A549 (cell line): ENCODE measurements at regions not wholly inside any gene's neighbourhood (a gene's known extent, or its start where the extent isn't known, plus 50 kb on each side); places are given as distances from the start of the nearest gene placed in this dataset.

Experiments
- ATAC-seq, 2 experiments: fragments of 200-7000 bp in 1 of 2; fragments of >200 bp in 1 of 2; cut with Nextera tagmentation in 1 of 2; cut with Tn5 transposase in 1 of 2; 3 replicates each; pipeline versions ENCODE4 v1.8.0 to v1.9.1; 2018 to 2020; ENCODE audit warnings: mild to moderate bottlenecking in 1 of 2, moderate library complexity in 1 of 2
- CTCF ChIA-PET: fragments of 300-600 bp; sonication (Branson Sonifier 250); formaldehyde crosslinking; extraction: SDS; loops from one replicate; lab custom pipeline; 2021; ENCODE audit warnings: antibody characterized with exemption, inconsistent platforms; lab: Yijun Ruan, JAX
- POLR2A ChIA-PET: fragments of 350-600 bp; formaldehyde crosslinking; extraction: SDS; loops from one replicate; lab custom pipeline; 2021; ENCODE audit warnings: antibody characterized with exemption, inconsistent platforms; lab: Yijun Ruan, JAX
- DNase-seq, 2 experiments: peaks; one replicate each; pipeline versions ENCODE4 v3.0.0 to v3.0.0-alpha.2; 2011 to 2016; ENCODE audit warnings: low read depth in 1 of 2, low spot score in 1 of 2
- FAIRE-seq: peaks from 2 replicates; lab custom pipeline; 2011; peaks lifted over from hg19 to GRCh38; lab: Jason Lieb, UNC
- H3K27ac ChIP-seq, 2 experiments: fragments of >200 bp; sonication (Bioruptor Twin); formaldehyde crosslinking; 3 replicates each; pipeline ENCODE4 v1.5.1; 2016 to 2017
- H3K4me1 ChIP-seq: fragments of >200 bp; sonication (Bioruptor Twin); formaldehyde crosslinking; 3 replicates; pipeline ENCODE4 v1.6.1; 2016
- H3K4me2 ChIP-seq: fragments of >200 bp; sonication (Bioruptor Twin); formaldehyde crosslinking; 3 replicates; pipeline ENCODE4 v1.6.1; 2016
- H3K4me3 ChIP-seq: fragments of >200 bp; sonication (Bioruptor Twin); formaldehyde crosslinking; 3 replicates; pipeline ENCODE4 v1.5.1; 2016
- H3K9me3 ChIP-seq: fragments of >200 bp; sonication (Bioruptor Twin); formaldehyde crosslinking; 3 replicates; pipeline ENCODE4 v1.6.1; 2016
- ATOH8 ChIP-seq: fragments of 250-450 bp; sonication (Bioruptor Pico); IDR thresholded peaks from 2 replicates; pipeline ENCODE4 v1.5.0; 2020; ENCODE audit warnings: low read depth, mild to moderate bottlenecking, moderate library complexity
- CEBPB ChIP-seq, 2 experiments: fragments of >200 bp in 1 of 2; sonication (Bioruptor Twin) in 1 of 2; formaldehyde crosslinking in 1 of 2; IDR thresholded peaks; 2 replicates each; pipeline ENCODE4 v1.6.1; 2012 to 2016
- CHD2 ChIP-seq: fragments of 150-350 bp; IDR thresholded peaks from 2 replicates; pipeline ENCODE4 v1.6.1; 2014; ENCODE audit warnings: low read length; ENCODE audit not compliant: partially characterized antibody
- EP300 ChIP-seq, 2 experiments: fragments of >200 bp; sonication (Bioruptor Twin); formaldehyde crosslinking; IDR thresholded peaks; 2 replicates in 1 of 2; 3 replicates in 1 of 2; pipeline ENCODE4 v1.6.1; 2016 to 2017
- HEYL ChIP-seq: fragments of 250-450 bp; sonication (Bioruptor Pico); IDR thresholded peaks from 2 replicates; pipeline ENCODE4 v1.8.0; 2021; ENCODE audit warnings: mild to moderate bottlenecking, moderate library complexity
- JUN ChIP-seq, 2 experiments: fragments of >200 bp; sonication (Bioruptor Twin); formaldehyde crosslinking; IDR thresholded peaks; 2 replicates in 1 of 2; 3 replicates in 1 of 2; pipeline ENCODE4 v1.6.1; 2016 to 2017
- JUNB ChIP-seq: fragments of >200 bp; sonication (Bioruptor Twin); formaldehyde crosslinking; IDR thresholded peaks from 2 replicates; pipeline ENCODE4 v1.6.1; 2016
- MAFK ChIP-seq: fragments of 450-650 bp; IDR thresholded peaks from 2 replicates; pipeline ENCODE4 v1.6.1; 2014; ENCODE audit not compliant: partially characterized antibody
- NFE2L2 ChIP-seq: fragments of 150-350 bp; conservative IDR thresholded peaks from 2 replicates; pipeline ENCODE4 v1.6.1; 2014; ENCODE audit warnings: low read length
- PHF8 ChIP-seq: fragments of 200-600 bp; sonication (generic); IDR thresholded peaks from 2 replicates; pipeline ENCODE4 v1.6.1; 2016; ENCODE audit warnings: low read depth, mild to moderate bottlenecking, antibody characterized with exemption, moderate library complexity, borderline replicate concordance
- POLR2AphosphoS2 ChIP-seq: conservative IDR thresholded peaks from 2 replicates; pipeline ENCODE4 v1.6.1; 2012; ENCODE audit warnings: low read length, improper control_type of control experiment, inconsistent platforms
- RAD21 ChIP-seq, 2 experiments: fragments of >200 bp in 1 of 2; sonication (Bioruptor Twin) in 1 of 2; formaldehyde crosslinking in 1 of 2; IDR thresholded peaks in 1 of 2; conservative IDR thresholded peaks in 1 of 2; 2 replicates in 1 of 2; 3 replicates in 1 of 2; pipeline ENCODE4 v1.6.1; 2012 to 2018; ENCODE audit warnings: inconsistent platforms in 1 of 2
- RARB ChIP-seq: fragments of 250-450 bp; sonication (Bioruptor Pico); IDR thresholded peaks from 2 replicates; pipeline ENCODE4 v1.8.0; 2021; ENCODE audit warnings: mild to moderate bottlenecking, moderate library complexity
- RCOR1 ChIP-seq: fragments of 150-350 bp; IDR thresholded peaks from 2 replicates; pipeline ENCODE4 v1.6.1; 2014; ENCODE audit warnings: antibody characterized with exemption, low read length, low read depth
- REST ChIP-seq: fragments of 200-600 bp; sonication (generic); IDR thresholded peaks from 2 replicates; pipeline ENCODE4 v1.6.1; 2016; ENCODE audit warnings: antibody characterized with exemption, mild to moderate bottlenecking, moderate library complexity
- RNF2 ChIP-seq: fragments of 200-600 bp; sonication (generic); IDR thresholded peaks from 2 replicates; pipeline ENCODE4 v1.6.1; 2016; ENCODE audit warnings: low read depth, mild to moderate bottlenecking, antibody characterized with exemption, moderate library complexity, borderline replicate concordance
- SMC3 ChIP-seq: fragments of >200 bp; sonication (Bioruptor Twin); formaldehyde crosslinking; IDR thresholded peaks from 3 replicates; pipeline ENCODE4 v1.6.1; 2018; ENCODE audit warnings: inconsistent platforms
- SREBF2 ChIP-seq: fragments of 450-650 bp; IDR thresholded peaks from 2 replicates; pipeline ENCODE4 v1.6.1; 2014; ENCODE audit warnings: mild to moderate bottlenecking, moderate library complexity
- TP53 ChIP-seq: fragments of 250-450 bp; sonication (Bioruptor Pico); IDR thresholded peaks from 2 replicates; pipeline ENCODE4 v1.5.0; 2021; ENCODE audit warnings: mild to moderate bottlenecking, moderate library complexity
- USF2 ChIP-seq: fragments of 450-650 bp; IDR thresholded peaks from 2 replicates; pipeline ENCODE4 v1.6.1; 2014; ENCODE audit warnings: antibody characterized with exemption
- ZNF302 ChIP-seq: fragments of 250-450 bp; sonication (Bioruptor Pico); IDR thresholded peaks from 2 replicates; pipeline ENCODE4 v1.9.0; 2021; ENCODE audit warnings: inconsistent platforms, mild to moderate bottlenecking, moderate library complexity
- WGBS: methylation state at CpG from one replicate; pipeline ENCODE4 v1.1.6; 2017; ENCODE audit errors: missing lambda C conversion rate; 5-methylcytosine and 5-hydroxymethylcytosine counted together
- TF ChIP-seq, protein P1 (sequence below): fragments of >200 bp; sonication (Bioruptor Twin); formaldehyde crosslinking; IDR thresholded peaks from 3 replicates; pipeline ENCODE4 v1.6.1; 2016
- TF ChIP-seq, protein P2 (sequence below): fragments of >200 bp; sonication (Bioruptor Twin); formaldehyde crosslinking; IDR thresholded peaks from 3 replicates; pipeline ENCODE4 v1.5.1; 2016
- TF ChIP-seq, protein P3 (sequence below): IDR thresholded peaks from 2 replicates; pipeline ENCODE4 v1.6.1; 2012
- TF ChIP-seq, protein P4 (sequence below): fragments of >200 bp; sonication (Bioruptor Twin); formaldehyde crosslinking; IDR thresholded peaks from 2 replicates; pipeline ENCODE4 v1.6.1; 2016

DNA sequence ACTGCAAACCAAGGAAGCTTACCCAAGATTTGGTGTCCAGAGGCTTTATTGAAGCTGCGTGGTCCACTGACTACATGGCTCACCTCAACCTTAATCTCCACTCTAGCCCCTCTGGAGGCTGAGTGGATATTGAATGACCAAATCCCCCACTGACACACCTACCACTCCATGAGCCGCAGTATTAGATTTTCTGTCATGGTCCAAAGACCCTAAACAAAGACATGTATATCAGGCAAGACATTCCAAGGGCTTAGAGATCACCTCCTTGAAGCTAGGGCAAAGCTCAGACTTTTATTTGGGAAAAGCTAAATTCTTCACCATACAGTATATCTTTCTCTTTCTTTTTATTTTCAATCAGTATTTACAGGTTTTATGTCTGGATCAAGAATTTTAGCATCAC is 346.2 kb upstream of the CTNND2 start:
- Histone ChIP-seq H3K4me3 (no peak overlapping the region), H3K4me1 (no peaks in the 10 kb centered on the region)
- DNase-seq, result no peak
- TF ChIP-seq ATOH8 (no peak), JUN (IDR thresholded peaks at IDR 0.05) (no peak), RCOR1 (no peak), CHD2 (no peak), MAFK (no peak), SREBF2 (no peak), ZNF302 (no peak), USF2 (no peak), RAD21 (conservative IDR thresholded peaks at IDR 0.05 in 1 of 2, IDR thresholded peaks at IDR 0.05 in 1 of 2) (no peak), HEYL (no peak), EP300 (IDR thresholded peaks at IDR 0.05) (no peak), REST (no peak), POLR2AphosphoS2 (no peak), RNF2 (no peak), JUNB (no peak)
- TF ChIP-seq, protein P1, sequence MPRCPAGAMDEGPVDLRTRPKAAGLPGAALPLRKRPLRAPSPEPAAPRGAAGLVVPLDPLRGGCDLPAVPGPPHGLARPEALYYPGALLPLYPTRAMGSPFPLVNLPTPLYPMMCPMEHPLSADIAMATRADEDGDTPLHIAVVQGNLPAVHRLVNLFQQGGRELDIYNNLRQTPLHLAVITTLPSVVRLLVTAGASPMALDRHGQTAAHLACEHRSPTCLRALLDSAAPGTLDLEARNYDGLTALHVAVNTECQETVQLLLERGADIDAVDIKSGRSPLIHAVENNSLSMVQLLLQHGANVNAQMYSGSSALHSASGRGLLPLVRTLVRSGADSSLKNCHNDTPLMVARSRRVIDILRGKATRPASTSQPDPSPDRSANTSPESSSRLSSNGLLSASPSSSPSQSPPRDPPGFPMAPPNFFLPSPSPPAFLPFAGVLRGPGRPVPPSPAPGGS, result no peak
- TF ChIP-seq, protein P2, sequence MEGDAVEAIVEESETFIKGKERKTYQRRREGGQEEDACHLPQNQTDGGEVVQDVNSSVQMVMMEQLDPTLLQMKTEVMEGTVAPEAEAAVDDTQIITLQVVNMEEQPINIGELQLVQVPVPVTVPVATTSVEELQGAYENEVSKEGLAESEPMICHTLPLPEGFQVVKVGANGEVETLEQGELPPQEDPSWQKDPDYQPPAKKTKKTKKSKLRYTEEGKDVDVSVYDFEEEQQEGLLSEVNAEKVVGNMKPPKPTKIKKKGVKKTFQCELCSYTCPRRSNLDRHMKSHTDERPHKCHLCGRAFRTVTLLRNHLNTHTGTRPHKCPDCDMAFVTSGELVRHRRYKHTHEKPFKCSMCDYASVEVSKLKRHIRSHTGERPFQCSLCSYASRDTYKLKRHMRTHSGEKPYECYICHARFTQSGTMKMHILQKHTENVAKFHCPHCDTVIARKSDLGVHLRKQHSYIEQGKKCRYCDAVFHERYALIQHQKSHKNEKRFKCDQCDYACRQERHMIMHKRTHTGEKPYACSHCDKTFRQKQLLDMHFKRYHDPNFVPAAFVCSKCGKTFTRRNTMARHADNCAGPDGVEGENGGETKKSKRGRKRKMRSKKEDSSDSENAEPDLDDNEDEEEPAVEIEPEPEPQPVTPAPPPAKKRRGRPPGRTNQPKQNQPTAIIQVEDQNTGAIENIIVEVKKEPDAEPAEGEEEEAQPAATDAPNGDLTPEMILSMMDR, result no peak
- TF ChIP-seq, protein P3, sequence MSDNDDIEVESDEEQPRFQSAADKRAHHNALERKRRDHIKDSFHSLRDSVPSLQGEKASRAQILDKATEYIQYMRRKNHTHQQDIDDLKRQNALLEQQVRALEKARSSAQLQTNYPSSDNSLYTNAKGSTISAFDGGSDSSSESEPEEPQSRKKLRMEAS, result no peak
- TF ChIP-seq, all 56 proteins: peak for 0
- ChIA-PET CTCF (no interaction called here), POLR2A (no interaction called here)
- Histone ChIP-seq H3K27ac (no peak overlapping the region), H3K9me3 (no peaks in the 10 kb centered on the region), H3K4me2 (no peak overlapping the region)
- FAIRE-seq, result no peak
- 10% methylated on average over 2 of the region's 2 CpGs for WGBS
- no peak for ATAC-seq

GRCh38 chr5:12248831-12249230 is 344.6 kb upstream of the CTNND2 start:
- Histone ChIP-seq H3K9me3 (no peaks in the 10 kb centered on the region), H3K27ac (no peak overlapping the region), H3K4me2 (no peak overlapping the region), H3K4me1 (no peaks in the 10 kb centered on the region), H3K4me3 (no peak overlapping the region)
- no peak for FAIRE-seq
- WGBS, result 8% methylated on average over 3 of the region's 3 CpGs
- ChIA-PET CTCF (no interaction called here), POLR2A (no interaction called here)
- DNase-seq, result no peak
- ATAC-seq, result no peak
- no peak for TF ChIP-seq SMC3
- no peak for TF ChIP-seq RARB (CRISPR knock-in tag)
- TF ChIP-seq NFE2L2, result no peak
- no peak for TF ChIP-seq TP53 (CRISPR knock-in tag)
- TF ChIP-seq CEBPB (IDR thresholded peaks at IDR 0.05), result no peak
- TF ChIP-seq PHF8, result no peak
- TF ChIP-seq ATOH8, result no peak
- TF ChIP-seq REST, result no peak
- TF ChIP-seq, protein P4, sequence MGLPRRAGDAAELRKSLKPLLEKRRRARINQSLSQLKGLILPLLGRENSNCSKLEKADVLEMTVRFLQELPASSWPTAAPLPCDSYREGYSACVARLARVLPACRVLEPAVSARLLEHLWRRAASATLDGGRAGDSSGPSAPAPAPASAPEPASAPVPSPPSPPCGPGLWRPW, result no peak
